Epithelial cell of proximal tubule (primary cell): ENCODE measurements at regions not wholly inside any gene's neighbourhood (a gene's known extent, or its start where the extent isn't known, plus 50 kb on each side); places are given as distances from the start of the nearest gene placed in this dataset.

Experiments
- DNase-seq: peaks from one replicate; pipeline ENCODE4 v3.0.0-alpha.2; 2011; ENCODE audit warnings: low read depth
- H3K4me3 ChIP-seq: 2 replicates; pipeline ENCODE4 v1.5.1; 2011; ENCODE audit warnings: low read depth, mild to moderate bottlenecking, low read length
- TF ChIP-seq, protein P1 (sequence below): conservative IDR thresholded peaks from 2 replicates; pipeline ENCODE4 v1.5.1; 2012; ENCODE audit warnings: low read depth, mild to moderate bottlenecking, low read length

DNA sequence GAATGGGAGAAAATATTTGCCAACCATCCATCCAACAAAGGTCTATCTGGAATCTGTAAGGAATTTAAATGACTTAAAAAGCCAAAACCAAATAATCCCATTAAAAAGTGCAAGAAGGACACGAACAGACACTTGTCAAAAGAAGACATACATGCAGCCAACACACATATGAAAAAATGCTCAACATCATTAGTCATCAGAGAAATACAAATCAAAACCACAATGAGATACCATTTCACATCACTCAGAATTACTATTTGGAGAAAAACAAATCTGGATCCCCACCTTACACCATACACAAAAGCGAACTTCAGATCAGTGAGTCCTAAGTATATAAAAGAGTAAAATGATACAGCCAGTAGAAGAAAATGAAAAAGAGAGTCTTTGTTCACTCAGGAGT lies 58.6 kb upstream of the MNS1 start:
- TF ChIP-seq, protein P1, sequence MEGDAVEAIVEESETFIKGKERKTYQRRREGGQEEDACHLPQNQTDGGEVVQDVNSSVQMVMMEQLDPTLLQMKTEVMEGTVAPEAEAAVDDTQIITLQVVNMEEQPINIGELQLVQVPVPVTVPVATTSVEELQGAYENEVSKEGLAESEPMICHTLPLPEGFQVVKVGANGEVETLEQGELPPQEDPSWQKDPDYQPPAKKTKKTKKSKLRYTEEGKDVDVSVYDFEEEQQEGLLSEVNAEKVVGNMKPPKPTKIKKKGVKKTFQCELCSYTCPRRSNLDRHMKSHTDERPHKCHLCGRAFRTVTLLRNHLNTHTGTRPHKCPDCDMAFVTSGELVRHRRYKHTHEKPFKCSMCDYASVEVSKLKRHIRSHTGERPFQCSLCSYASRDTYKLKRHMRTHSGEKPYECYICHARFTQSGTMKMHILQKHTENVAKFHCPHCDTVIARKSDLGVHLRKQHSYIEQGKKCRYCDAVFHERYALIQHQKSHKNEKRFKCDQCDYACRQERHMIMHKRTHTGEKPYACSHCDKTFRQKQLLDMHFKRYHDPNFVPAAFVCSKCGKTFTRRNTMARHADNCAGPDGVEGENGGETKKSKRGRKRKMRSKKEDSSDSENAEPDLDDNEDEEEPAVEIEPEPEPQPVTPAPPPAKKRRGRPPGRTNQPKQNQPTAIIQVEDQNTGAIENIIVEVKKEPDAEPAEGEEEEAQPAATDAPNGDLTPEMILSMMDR: no peak
- no peak overlapping the region for H3K4me3 ChIP-seq
- no peak for DNase-seq

DNA sequence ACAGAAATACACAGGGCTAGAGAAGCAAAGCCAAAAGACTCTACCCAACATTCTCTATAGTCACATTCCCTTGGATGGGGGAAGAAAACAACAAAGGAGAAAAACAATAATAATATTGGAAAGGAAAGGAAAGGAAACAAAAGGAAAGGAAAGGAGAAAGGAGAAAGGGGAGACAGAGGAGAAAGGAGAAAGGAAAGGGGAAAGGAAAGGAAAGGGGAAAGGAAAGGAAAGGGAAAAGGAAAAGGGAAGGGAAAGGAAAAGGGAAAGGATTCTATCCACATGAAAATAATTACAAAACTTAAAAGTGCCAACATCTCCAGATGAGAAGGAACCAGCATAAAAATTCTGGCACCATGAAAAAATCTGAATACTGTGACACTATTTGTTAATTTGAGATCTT lies 54.1 kb upstream of the MNS1 start:
- no peak for DNase-seq
- no peak overlapping the region for H3K4me3 ChIP-seq
- TF ChIP-seq, protein P1: no peak
